AG09319 (cell line): ENCODE measurements at regions not wholly inside any gene's neighbourhood (a gene's known extent, or its start where the extent isn't known, plus 50 kb on each side); places are given as distances from the start of the nearest gene placed in this dataset.

Experiments used
- DNase-seq: peaks from one replicate; pipeline ENCODE4 v3.0.0-alpha.2; 2010; ENCODE audit warnings: low read depth; ENCODE audit errors: extremely low read depth
- CTCF ChIP-seq: IDR thresholded peaks from 2 replicates; pipeline ENCODE4 v1.5.1; 2011; ENCODE audit warnings: low read depth, mild to moderate bottlenecking, inconsistent platforms, low read length, moderate library complexity

GRCh38 chr17:27244011-27244410 lies 49.9 kb upstream of the WSB1 start:
- DNase-seq = no peak
- no peak for TF ChIP-seq CTCF
